ENCODE measurements at regions not wholly inside any gene's neighbourhood (a gene's known extent, or its start where the extent isn't known, plus 50 kb on each side); places are given as distances from the start of the nearest gene placed in this dataset.

DNA sequence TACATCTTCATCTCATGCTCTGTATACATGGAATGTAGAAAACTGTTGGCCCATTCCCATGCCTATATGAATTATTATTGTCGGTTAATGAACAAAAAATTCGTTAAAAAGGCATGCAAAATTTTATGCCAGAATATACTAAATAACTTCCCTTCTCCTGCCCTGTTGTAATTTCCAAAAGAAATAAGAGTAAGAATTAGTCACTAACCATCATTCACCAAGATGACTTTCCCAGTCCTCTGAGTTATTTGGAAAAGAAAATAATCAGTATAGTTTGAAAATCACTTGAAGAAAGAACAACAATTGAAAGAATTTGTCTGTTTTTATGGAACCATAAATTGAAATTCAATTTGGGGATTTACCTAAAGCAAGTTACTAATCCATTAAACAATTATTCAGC lies 1149.1 kb upstream of the RAG2 start:
- ATAC-seq = no peak
- Histone ChIP-seq H3K4me2 (no peak overlapping the region), H3K9me3 (no peaks in the 10 kb centered on the region), H3K4me3 (no peak overlapping the region), H3K4me1 (no peaks in the 10 kb centered on the region), H3K27ac (no peak overlapping the region)
- FAIRE-seq = no peak
- WGBS (ENCODE audit: missing lambda C conversion rate) = 0% methylated on average over 2 of the region's 2 CpGs
- DNase-seq (ENCODE audit: low read depth in 1 of 2, low spot score in 1 of 2) = no peak
- TF ChIP-seq CTCF (IDR thresholded peaks at IDR 0.05) (no peak), CEBPB (IDR thresholded peaks at IDR 0.05) (no peak), NR3C1 (IDR thresholded peaks at IDR 0.05) (no peak), MAFK (IDR thresholded peaks at IDR 0.05; ENCODE audit: partially characterized antibody) (no peak), BCL3 (IDR thresholded peaks at IDR 0.05) (no peak)
- TF ChIP-seq, protein P1, sequence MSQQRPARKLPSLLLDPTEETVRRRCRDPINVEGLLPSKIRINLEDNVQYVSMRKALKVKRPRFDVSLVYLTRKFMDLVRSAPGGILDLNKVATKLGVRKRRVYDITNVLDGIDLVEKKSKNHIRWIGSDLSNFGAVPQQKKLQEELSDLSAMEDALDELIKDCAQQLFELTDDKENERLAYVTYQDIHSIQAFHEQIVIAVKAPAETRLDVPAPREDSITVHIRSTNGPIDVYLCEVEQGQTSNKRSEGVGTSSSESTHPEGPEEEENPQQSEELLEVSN (IDR thresholded peaks at IDR 0.05; ENCODE audit: borderline replicate concordance, low read depth) = no peak
- ChIA-PET POLR2A (no interaction called here), CTCF (no interaction called here)

DNA sequence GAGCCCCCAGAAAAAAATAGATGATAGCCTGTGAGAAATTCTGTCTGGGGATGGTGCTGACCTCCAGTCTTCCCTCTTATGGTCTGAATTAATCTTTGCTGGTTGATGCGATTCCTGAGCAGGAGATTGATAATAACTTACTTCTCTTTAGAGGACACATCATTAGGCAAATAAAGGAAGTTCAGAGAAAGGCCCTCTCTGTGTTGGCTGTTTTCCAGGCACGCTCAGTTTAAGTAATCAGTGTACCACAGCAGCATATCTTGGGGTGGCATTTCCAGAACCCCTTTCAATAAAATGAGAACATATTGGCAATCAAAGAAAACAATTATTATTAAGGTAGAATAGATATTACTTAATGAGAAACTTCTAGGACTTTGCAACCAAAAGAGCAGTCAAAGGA lies 1129.3 kb upstream of the RAG2 start:
- ChIA-PET POLR2A (no interaction called here), CTCF (no interaction called here)
- DNase-seq (ENCODE audit: low read depth in 1 of 2, low spot score in 1 of 2) (no peak), FAIRE-seq (no peak), ATAC-seq (no peak)
- Histone ChIP-seq H3K27ac (no peak overlapping the region), H3K9me3 (no peaks in the 10 kb centered on the region; the same call in 2 of the 3 replicates), H3K4me3 (no peak overlapping the region), H3K4me2 (no peak overlapping the region), H3K4me1 (no peaks in the 10 kb centered on the region)
- TF ChIP-seq, protein P2, sequence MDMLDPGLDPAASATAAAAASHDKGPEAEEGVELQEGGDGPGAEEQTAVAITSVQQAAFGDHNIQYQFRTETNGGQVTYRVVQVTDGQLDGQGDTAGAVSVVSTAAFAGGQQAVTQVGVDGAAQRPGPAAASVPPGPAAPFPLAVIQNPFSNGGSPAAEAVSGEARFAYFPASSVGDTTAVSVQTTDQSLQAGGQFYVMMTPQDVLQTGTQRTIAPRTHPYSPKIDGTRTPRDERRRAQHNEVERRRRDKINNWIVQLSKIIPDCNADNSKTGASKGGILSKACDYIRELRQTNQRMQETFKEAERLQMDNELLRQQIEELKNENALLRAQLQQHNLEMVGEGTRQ (IDR thresholded peaks at IDR 0.05) = no peak
- TF ChIP-seq HES2 (IDR thresholded peaks at IDR 0.05) = no peak
- TF ChIP-seq POLR2AphosphoS2 (conservative IDR thresholded peaks at IDR 0.05; ENCODE audit: low read length) = no peak
- WGBS (ENCODE audit: missing lambda C conversion rate) = 2% methylated on average over 2 of the region's 2 CpGs

DNA sequence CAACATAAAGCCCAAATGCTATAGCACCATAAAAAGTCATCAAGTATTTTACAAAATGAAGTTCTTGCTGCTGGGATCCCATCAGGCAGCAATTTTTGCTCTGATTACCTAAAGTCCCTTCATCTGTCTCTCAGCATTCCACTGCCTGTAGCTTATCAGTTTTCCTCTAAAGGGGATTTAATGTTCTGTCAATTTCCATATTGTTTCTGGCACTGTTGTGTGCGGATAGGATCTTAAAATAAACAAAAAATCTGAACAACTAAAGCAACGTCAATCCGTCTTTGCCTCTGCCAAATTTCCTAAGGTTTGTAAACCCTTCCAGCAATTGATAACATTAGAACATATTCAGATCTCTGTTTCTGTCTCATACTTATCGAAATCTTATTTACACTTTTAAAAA lies 1126.3 kb upstream of the RAG2 start:
- Histone ChIP-seq H3K4me2 (no peak overlapping the region), H3K9me3 (no peaks in the 10 kb centered on the region; the same call in 2 of the 3 replicates), H3K27ac (no peak overlapping the region), H3K4me1 (no peaks in the 10 kb centered on the region), H3K4me3 (no peak overlapping the region)
- no peak for ATAC-seq
- POLR2A ChIA-PET = no interaction called here
- WGBS (ENCODE audit: missing lambda C conversion rate) = 2% methylated on average over 4 of the region's 4 CpGs
- DNase-seq (ENCODE audit: low read depth in 1 of 2, low spot score in 1 of 2) = no peak
- no peak for FAIRE-seq
- CTCF ChIA-PET = no interaction called here
- TF ChIP-seq RNF2 (IDR thresholded peaks at IDR 0.05; ENCODE audit: borderline replicate concordance, low read depth) (no peak), HOXB13 (CRISPR knock-in tag; IDR thresholded peaks at IDR 0.05; ENCODE audit: low read depth) (no peak), KDM1A (IDR thresholded peaks at IDR 0.05; ENCODE audit: low read depth) (no peak), FOXS1 (CRISPR knock-in tag; IDR thresholded peaks at IDR 0.05) (no peak), HES2 (IDR thresholded peaks at IDR 0.05) (no peak), CHD4 (IDR thresholded peaks at IDR 0.05; ENCODE audit: borderline replicate concordance) (no peak), HOXB5 (CRISPR knock-in tag; IDR thresholded peaks at IDR 0.05) (no peak), TP53 (CRISPR knock-in tag; IDR thresholded peaks at IDR 0.05) (no peak), ZC3H11A (IDR thresholded peaks at IDR 0.05) (no peak)
